Renal cortical epithelial cell (primary cell): ENCODE measurements at regions not wholly inside any gene's neighbourhood (a gene's known extent, or its start where the extent isn't known, plus 50 kb on each side); places are given as distances from the start of the nearest gene placed in this dataset.
A peak's percentile ranks its signal among the peaks of the same experiment; 100 is the strongest.

ENCODE experiments used
- DNase-seq: peaks from one replicate; pipeline ENCODE4 v3.0.0-alpha.2; 2011; ENCODE audit warnings: low read depth

GRCh38 chr11:90849312-90849711 lies 626.5 kb upstream of the CHORDC1 start:
- DNase-seq = no peak

- DNase-seq = no peak
Measured at GRCh38 chr11:90847268-90847886, 624.5 kb upstream of the CHORDC1 start.

DNA sequence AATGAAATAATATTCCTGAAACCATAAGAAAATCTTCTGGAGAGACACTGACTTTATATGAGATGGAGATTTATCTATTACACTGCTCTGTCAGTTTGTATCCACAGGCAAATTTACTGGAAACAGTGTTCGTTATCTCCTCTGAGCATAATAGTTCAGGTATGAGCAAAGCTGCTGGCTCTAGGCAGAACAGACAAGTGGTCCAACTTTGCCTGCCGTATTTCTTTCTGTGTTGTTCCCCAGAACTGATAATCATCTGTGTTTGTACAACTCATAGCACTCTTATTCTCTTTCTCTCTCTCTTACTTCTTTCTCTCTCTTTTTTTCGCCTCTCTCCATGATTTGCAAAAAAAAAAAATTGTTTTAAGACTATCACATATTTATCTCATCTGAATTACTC lies 623.8 kb upstream of the CHORDC1 start:
- DNase-seq = no peak

- no peak for DNase-seq
Measured at GRCh38 chr11:90845799-90846198, 623.0 kb upstream of the CHORDC1 start.

DNA sequence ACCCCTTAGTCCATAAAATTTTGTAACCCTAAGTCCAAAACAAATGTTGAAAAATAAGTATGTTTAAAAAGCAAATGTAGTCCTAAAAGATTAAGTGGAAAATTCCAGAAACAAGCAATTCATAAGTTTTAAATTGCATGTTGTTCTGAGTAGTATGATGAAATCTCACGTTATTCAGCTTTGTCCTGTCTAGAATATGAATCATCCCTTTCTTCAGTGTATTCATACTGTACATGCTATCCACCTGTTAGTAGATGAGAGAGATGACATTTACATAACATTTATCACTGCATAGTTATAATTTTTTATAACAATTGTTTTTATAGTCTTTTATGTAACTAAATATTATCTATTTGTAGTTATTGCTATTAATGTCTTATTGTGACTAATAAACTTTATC lies 622.3 kb upstream of the CHORDC1 start:
- no peak for DNase-seq

GRCh38 chr11:90844041-90844440 lies 621.2 kb upstream of the CHORDC1 start:
- DNase-seq = no peak

DNA sequence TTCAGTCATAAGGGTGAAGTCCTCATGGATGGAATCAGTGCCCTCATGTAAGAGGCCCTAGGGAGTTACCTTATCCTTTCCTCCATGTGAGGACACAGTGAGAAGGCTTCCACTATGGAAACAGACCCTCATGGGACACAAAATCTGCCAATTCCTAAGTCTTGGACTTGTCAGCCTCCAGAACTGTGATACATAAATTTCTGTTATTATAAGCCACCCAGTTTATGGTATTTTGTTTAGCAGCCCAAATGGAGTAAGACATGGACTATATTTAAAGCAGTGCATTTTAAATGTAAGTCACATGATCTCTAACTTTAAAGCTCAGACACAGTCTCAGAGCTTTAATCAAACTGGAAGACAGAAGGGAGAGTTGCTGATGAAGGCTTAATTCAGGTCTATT lies 619.8 kb upstream of the CHORDC1 start:
- DNase-seq = no peak

GRCh38 chr11:90840071-90840470 lies 617.2 kb upstream of the CHORDC1 start:
- DNase-seq = peak; percentile 22

DNA sequence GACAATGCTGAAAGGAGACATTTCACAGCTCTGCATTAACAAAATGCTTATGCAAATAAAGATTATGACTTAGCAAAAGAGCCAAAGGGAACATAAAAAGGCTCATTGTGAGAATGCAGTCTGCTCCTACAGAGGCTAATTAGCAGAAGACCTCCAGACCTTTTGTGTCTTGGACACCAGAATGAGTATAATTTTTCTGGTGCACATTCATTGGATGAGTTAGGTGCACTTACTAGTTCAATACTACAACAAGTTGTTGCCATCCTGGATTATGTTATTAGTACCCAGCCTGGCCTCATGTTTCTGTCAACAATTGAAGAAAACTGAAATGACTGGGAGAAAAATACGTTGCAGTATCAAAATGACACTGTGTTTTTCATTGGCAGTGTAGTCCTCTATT lies 613.2 kb upstream of the CHORDC1 start:
- no peak for DNase-seq

DNA sequence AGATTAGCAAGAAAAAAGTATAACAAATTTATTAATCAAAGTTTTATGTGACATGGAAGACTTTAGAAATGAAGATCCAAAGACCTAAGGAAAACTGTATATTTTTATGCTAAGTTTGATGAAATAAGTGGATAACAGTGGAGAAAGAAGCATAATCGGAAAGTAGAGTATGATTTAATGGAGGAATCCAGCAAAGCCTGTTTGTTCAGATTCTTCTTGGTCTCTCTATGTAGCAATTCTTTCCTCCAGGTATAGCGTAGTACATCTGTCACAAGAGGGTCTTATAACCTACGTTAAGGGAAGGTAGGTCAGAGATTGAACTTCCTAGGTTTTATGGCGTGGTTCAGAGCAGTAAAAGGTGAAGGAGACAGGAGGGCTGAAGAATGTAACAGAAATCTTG lies 600.6 kb upstream of the CHORDC1 start:
- no peak for DNase-seq

DNA sequence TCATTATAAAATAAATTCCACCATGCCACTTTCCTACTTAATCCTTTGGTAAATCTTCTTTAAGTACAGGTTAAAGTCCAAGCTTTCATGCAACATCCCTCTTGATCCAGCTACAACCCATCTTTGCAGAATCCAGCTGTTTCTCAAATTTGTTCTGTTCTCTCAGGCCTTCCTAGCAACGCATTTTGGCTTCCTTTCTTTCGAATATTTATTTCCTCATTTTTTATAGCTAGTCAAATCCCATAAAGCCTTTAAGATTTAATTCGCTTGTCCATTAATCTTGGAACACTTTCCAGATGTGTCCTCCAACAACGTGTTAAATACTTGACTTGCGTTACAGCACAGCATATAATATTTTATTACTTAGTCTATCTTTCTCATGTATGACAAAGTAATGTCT lies 600.1 kb upstream of the CHORDC1 start:
- DNase-seq = no peak

DNA sequence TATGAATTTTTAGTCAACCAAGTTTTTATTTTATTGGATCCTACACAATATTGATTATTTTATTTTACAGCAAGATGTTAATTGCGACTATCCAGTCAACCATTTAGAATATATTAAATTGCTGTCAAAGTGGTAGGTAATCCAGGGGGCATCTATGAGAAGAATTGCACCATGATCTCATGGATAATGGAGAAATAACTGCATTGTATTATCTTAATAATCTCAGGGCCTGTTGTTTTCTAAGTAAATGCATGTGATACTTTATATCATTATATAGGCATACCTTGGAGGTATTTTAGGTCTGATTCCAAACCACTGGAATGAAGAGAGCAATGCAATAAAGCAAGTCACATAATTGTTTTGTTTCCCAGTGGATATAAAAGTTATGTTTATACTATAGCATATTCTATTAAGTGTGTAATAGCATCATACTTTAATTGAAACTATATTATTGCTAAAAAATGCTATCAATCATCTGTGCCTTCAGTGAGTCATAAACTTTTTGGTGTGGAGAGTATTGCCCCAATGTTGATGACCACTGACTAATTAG lies 595.4 kb upstream of the CHORDC1 start:
- no peak for DNase-seq

- no peak for DNase-seq
Measured at GRCh38 chr11:90809581-90809980, 586.7 kb upstream of the CHORDC1 start.

GRCh38 chr11:90805172-90805571 lies 582.3 kb upstream of the CHORDC1 start:
- peak; percentile 25 for DNase-seq

- DNase-seq = peak; percentile 7
Measured at GRCh38 chr11:90803831-90804230, 581.0 kb upstream of the CHORDC1 start.

GRCh38 chr11:90803366-90803765 lies 580.5 kb upstream of the CHORDC1 start:
- DNase-seq = peak; percentile 72

DNA sequence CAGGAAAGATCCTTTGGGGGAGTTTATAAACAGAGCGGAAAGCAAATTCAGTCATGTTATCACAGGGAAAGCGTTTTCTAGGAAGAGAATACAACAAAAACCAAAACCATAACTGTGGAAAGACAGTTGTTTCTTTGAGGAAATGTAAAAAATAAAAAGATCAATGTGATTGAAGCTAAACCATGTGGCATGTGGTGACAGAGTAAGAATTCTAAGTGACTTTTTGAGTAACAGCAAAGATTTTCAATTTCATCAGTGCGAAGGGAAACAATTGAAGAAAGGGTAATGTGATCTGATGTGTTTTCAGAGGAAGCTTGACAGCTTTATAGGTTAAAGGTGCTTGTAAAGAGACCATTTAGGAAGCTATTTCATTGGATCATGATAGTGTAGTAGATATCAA lies 575.9 kb upstream of the CHORDC1 start:
- DNase-seq = no peak

- DNase-seq = no peak
Measured at GRCh38 chr11:90795746-90796145, 572.9 kb upstream of the CHORDC1 start.

DNA sequence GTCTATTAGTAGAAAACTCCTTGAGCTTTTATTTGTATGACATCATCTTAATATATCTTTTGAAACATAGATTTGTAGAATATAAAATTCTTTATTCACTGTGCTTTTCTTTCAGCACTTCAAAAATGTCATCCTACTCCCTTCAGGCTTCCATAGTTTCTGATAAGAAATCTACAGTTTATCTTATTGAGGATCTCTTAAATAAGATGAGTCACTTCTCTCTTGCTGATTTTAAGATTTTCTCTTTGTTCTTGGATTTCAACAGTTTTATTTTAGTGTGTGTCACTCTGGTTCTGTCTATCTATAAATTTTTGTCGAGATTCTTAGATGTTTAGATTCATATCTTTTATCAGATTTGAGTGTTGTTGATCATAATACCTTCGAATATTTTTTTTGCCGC lies 566.1 kb upstream of the CHORDC1 start:
- no peak for DNase-seq

DNA sequence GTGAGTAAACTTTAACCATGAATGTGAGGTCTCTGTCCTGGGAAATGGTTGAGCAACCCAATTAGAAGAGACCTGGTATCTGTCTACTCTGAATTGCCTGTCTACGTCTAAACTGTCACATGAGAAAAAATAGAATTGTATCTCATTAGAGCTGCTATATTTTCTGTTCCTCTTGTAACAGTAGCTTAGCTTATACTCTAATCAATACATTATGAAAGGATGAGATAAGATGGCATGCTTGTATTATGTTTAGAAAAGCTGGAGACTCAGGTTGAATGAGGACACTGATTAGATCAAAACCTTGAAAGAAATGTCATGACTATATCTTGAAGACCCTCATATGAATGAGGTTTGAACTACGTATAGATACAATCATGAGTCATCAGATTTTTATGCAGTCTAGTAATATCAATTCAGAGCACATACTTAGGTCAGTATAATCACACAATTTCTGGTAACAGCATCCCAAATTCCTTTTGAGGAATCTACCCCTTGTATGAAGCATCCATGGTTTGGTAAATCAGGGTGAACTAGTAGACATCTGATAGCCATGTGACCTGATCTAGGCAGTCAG lies 561.5 kb upstream of the CHORDC1 start:
- no peak for DNase-seq

- DNase-seq = no peak
Measured at GRCh38 chr11:90783111-90783510, 560.3 kb upstream of the CHORDC1 start.

GRCh38 chr11:90779098-90779497 lies 556.2 kb upstream of the CHORDC1 start:
- no peak for DNase-seq

DNA sequence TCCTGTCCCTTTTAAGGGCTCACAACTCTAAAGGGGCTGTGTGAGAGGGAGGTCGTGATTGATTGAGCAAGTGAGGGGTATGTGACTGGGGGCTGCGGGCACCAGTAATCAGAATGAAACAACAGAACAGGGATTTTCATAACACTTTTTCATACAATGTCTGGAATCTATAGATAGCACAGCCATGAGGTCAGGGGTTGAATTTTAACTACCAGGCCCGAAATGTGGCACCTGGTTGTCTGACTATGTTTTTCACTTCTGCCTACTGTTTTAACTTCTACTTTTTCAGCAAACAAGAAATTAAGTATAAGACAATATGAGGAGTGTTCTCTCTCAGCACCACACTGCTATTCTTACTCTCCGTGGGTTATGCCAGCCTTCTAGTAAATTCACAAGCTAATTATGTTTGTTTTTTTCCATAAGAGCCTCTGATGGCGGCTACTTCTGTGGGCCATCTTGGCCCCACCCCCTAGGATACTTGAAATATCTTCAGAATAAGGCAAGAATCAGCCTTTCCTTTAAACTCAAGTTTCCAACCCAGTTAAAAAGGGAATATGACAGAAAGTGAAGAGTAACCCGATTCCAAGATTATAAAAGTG lies 552.8 kb upstream of the CHORDC1 start:
- no peak for DNase-seq
